DMS 273 treated with DMSO at 0.1 percent for 48 hours (cell line): ENCODE measurements at regions not wholly inside any gene's neighbourhood (a gene's known extent, or its start where the extent isn't known, plus 50 kb on each side); places are given as distances from the start of the nearest gene placed in this dataset.

ENCODE experiments used
- DNase-seq: peaks from one replicate; lab custom pipeline; 2025; lab: John Stamatoyannopoulos, UW

- DNase-seq: no peak
Observed at GRCh38 chr2:235141411-235142128, 189.8 kb downstream of the SH3BP4 start.

GRCh38 chr2:235142601-235143000 lies 190.8 kb downstream of the SH3BP4 start:
- DNase-seq: no peak

GRCh38 chr2:235143789-235144188 lies 192.0 kb downstream of the SH3BP4 start:
- DNase-seq: no peak

GRCh38 chr2:235144291-235144690 lies 192.5 kb downstream of the SH3BP4 start:
- no peak for DNase-seq

- DNase-seq: no peak
Observed at GRCh38 chr2:235146206-235146605, 194.4 kb downstream of the SH3BP4 start.

GRCh38 chr2:235146871-235147565 lies 195.2 kb downstream of the SH3BP4 start:
- no peak for DNase-seq

DNA sequence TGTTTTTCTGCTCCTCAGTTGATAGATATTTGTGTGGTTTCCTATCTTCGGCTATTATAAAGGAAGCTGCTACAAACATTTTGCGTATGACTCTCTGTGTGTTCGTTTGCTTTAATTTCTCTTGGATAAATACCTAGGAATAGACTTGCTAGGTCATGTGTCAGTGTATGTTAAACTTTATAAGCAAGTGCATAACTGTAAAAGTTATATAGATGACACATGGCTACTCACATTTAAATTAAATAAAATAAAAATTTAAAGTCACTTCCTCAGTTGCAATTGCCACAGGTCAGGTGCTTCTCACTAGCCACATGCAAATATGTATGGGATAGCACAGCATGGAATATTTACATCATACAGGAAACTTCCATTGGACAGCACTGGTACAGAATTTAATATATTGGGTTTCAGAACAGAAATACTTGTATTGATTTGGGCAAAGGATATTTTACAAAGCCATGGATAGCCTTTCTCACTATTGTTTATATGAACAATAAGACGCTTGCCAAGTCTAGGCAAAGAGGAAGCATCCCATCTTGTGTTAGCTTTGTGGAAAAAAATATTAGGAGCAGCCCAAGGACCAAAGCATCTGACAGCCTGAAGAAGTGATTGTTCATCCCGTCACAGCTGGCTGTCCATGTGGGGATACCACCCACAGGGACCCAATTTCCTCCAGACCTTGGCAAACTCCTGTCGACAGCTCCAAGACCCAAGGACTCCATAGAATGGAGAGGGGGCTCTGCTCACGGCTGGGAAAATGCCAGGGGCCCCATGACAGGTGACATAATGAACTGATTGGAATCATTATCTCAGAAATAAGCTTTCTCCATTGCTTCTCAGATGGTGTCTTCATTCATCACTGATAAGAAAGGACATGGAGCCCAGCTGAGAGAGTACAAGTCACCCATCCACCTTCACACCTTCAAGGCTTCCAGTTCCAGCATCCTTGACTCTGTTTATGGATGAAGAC lies 196.7 kb downstream of the SH3BP4 start:
- DNase-seq: no peak

- DNase-seq: no peak
Observed at GRCh38 chr2:235149240-235149659, 197.4 kb downstream of the SH3BP4 start.

DNA sequence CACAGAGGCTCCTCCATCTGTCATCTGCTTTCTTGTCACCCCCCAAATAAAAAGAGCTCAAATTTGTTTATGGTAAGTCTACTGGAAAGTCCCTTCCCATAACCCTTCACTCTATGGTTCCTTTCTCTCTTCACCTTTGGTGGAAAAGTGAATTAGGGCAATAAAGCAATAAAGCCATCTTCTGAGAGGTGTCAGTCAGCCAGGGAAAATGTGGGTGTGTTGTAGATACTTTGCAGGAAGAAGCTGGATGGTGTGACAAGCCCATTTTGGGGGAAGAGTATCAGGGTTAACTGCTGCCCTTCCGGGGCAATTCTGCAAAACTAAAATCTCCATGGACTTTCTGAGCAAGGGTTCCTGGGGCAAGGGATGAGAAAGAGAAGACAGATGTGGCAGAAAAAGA lies 197.9 kb downstream of the SH3BP4 start:
- no peak for DNase-seq

GRCh38 chr2:235151152-235151551 lies 199.3 kb downstream of the SH3BP4 start:
- DNase-seq: no peak

GRCh38 chr2:235155163-235155562 lies 203.3 kb downstream of the SH3BP4 start:
- DNase-seq: no peak

- DNase-seq: no peak
Observed at GRCh38 chr2:235156055-235156454, 204.2 kb downstream of the SH3BP4 start.

GRCh38 chr2:235157746-235158482 lies 206.1 kb downstream of the SH3BP4 start:
- no peak for DNase-seq

GRCh38 chr2:235160281-235160810 lies 208.5 kb downstream of the SH3BP4 start:
- no peak for DNase-seq

GRCh38 chr2:235161565-235161964 lies 209.7 kb downstream of the SH3BP4 start:
- DNase-seq: no peak

- no peak for DNase-seq
Observed at GRCh38 chr2:235162082-235162836, 210.4 kb downstream of the SH3BP4 start.

DNA sequence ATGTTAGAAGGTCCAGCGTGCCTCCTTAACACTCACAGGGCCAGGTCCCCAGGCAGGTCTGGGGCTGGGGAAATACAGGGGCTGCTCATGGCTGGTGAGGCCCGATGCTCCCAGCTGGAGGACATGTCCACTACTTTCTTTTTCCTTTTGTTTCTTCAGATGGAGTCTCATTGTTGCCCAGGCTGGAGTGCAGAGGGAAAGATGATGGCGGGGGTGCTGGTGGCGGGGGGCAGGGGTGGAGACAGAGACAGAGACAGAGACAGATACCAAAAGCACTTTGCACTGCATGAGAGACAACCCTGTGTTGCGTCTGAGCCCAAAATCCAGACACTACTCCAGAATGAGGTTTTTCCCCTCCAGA lies 211.0 kb downstream of the SH3BP4 start:
- no peak for DNase-seq

GRCh38 chr2:235165136-235165535 lies 213.3 kb downstream of the SH3BP4 start:
- DNase-seq: no peak

GRCh38 chr2:235165631-235166030 lies 213.8 kb downstream of the SH3BP4 start:
- no peak for DNase-seq

- DNase-seq: no peak
Observed at GRCh38 chr2:235168174-235168979, 216.6 kb downstream of the SH3BP4 start.
